Vagina (tissue), 2 donors: ENCODE measurements at regions not wholly inside any gene's neighbourhood (a gene's known extent, or its start where the extent isn't known, plus 50 kb on each side); places are given as distances from the start of the nearest gene placed in this dataset.
A peak's percentile ranks its signal among the peaks of the same experiment; 100 is the strongest.

Source experiments
- DNase-seq, 2 donors: peaks; one replicate each; pipeline ENCODE4 v3.0.0-alpha.2; 2017; ENCODE audit errors: extremely low spot score in 2 of 2
- H3K27ac ChIP-seq: fragments of 200-600 bp; sonication (generic); one replicate; pipeline ENCODE4 v1.5.1; 2019
- H3K27me3 ChIP-seq: fragments of 200-600 bp; sonication (generic); one replicate; pipeline ENCODE4 v1.5.1; 2019
- H3K36me3 ChIP-seq, 2 donors: fragments of 200-600 bp; sonication (generic); one replicate each; pipeline ENCODE4 v1.5.1; 2017 to 2019
- H3K4me1 ChIP-seq: fragments of 200-600 bp; sonication (generic); one replicate; pipeline ENCODE4 v1.5.1; 2019
- H3K4me3 ChIP-seq, 2 donors: fragments of 200-600 bp; sonication (generic); 1 replicate in 1 of 2; 2 replicates in 1 of 2; pipeline ENCODE4 v1.5.1; 2016 to 2019
- H3K9me3 ChIP-seq: fragments of 200-600 bp; sonication (generic); one replicate; pipeline ENCODE4 v1.5.1; 2019
- POLR2A ChIP-seq, 2 donors: fragments of 450-650 bp; IDR thresholded peaks; one replicate each; pipeline ENCODE4 v1.6.1; 2017; ENCODE audit warnings: antibody characterized with exemption in 2 of 2, mild to moderate bottlenecking in 2 of 2, moderate library complexity in 2 of 2
- POLR2AphosphoS5 ChIP-seq, 2 donors: sonication (generic); formaldehyde crosslinking; IDR thresholded peaks; one replicate each; pipeline ENCODE4 v1.9.0; 2017; ENCODE audit warnings: antibody characterized with exemption in 2 of 2, mild to moderate bottlenecking in 2 of 2, low read depth in 1 of 2; ENCODE audit not compliant: insufficient read depth in 1 of 2
- intact Hi-C: fragments of 100-400 bp; cut with DNase I; formaldehyde crosslinking; loops from one replicate; pipeline ENCODE4 v1.15.1; 2023
- TF ChIP-seq, protein P1 (sequence below), 3 experiments: fragments of 450-650 bp in 2 of 3; fragments of 200-600 bp in 1 of 3; sonication (generic) in 1 of 3; IDR thresholded peaks; one replicate each; pipeline ENCODE4 v1.5.1; 2017 to 2019; ENCODE audit warnings: antibody characterized with exemption in 3 of 3, mild to moderate bottlenecking in 2 of 3, moderate library complexity in 2 of 3

DNA sequence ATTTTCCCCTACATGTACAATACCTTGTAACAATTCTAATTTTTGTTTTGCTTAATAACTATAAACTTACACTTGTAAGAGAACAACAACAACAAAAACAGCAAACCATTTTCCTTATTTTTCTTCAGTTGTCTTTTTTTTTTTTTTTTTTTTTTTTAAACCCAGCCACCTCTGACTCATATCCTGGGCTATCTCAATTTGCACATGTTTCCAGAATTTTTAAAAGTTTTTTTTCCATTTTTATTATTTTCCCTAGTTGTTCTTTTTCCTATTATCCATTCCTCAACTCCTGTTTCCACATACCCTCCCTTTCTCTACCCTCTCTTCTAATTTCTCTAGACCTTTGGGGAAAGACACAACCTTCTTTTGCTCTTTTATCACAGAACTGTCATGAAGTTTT lies 112.5 kb downstream of the EFEMP1 start:
- Histone ChIP-seq H3K27me3 (no peaks in the 10 kb centered on the region), H3K36me3 (no peaks in the 10 kb centered on the region), H3K4me1 (peaks cover 18% of the 10 kb centered on the region), H3K27ac (no peak overlapping the region), H3K4me3 (no peak overlapping the region), H3K9me3 (no peaks in the 10 kb centered on the region)
- DNase-seq: no peak
- TF ChIP-seq POLR2AphosphoS5 (IDR thresholded peaks at IDR 0.05; ENCODE audit: insufficient read depth in 1 of 2, low read depth in 1 of 2): no peak
- TF ChIP-seq, protein P1, sequence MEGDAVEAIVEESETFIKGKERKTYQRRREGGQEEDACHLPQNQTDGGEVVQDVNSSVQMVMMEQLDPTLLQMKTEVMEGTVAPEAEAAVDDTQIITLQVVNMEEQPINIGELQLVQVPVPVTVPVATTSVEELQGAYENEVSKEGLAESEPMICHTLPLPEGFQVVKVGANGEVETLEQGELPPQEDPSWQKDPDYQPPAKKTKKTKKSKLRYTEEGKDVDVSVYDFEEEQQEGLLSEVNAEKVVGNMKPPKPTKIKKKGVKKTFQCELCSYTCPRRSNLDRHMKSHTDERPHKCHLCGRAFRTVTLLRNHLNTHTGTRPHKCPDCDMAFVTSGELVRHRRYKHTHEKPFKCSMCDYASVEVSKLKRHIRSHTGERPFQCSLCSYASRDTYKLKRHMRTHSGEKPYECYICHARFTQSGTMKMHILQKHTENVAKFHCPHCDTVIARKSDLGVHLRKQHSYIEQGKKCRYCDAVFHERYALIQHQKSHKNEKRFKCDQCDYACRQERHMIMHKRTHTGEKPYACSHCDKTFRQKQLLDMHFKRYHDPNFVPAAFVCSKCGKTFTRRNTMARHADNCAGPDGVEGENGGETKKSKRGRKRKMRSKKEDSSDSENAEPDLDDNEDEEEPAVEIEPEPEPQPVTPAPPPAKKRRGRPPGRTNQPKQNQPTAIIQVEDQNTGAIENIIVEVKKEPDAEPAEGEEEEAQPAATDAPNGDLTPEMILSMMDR (IDR thresholded peaks at IDR 0.05): no peak
- no peak for TF ChIP-seq POLR2A (IDR thresholded peaks at IDR 0.05)
- intact Hi-C loops: no loop called here

DNA sequence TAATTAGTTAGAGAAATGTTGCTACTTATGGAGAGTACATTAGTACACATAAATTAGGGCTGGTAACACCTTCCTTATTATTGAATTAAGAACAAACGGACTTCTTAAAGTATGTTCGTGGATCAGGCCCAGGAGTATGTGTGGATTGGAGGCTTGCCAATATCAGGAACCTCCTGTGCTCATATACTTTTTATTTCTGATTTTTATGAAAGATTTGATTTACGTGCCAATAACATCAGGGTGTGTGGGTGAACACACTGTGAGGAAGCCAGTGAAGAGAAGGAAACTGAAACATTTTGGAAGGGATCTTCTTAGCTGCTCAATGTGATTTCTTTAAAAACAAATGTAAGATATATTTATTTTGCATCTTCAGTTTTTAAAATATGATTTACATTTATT lies 113.0 kb downstream of the EFEMP1 start:
- H3K4me3 ChIP-seq: no peak overlapping the region
- intact Hi-C loops: no loop called here
- H3K27me3 ChIP-seq: no peaks in the 10 kb centered on the region
- TF ChIP-seq POLR2AphosphoS5 (IDR thresholded peaks at IDR 0.05; ENCODE audit: insufficient read depth in 1 of 2, low read depth in 1 of 2) (no peak), POLR2A (IDR thresholded peaks at IDR 0.05) (no peak)
- TF ChIP-seq, protein P1 (IDR thresholded peaks at IDR 0.05): no peak
- H3K27ac ChIP-seq: no peak overlapping the region
- no peaks in the 10 kb centered on the region for H3K9me3 ChIP-seq
- H3K36me3 ChIP-seq: no peaks in the 10 kb centered on the region
- peaks cover 18% of the 10 kb centered on the region for H3K4me1 ChIP-seq
- no peak for DNase-seq

DNA sequence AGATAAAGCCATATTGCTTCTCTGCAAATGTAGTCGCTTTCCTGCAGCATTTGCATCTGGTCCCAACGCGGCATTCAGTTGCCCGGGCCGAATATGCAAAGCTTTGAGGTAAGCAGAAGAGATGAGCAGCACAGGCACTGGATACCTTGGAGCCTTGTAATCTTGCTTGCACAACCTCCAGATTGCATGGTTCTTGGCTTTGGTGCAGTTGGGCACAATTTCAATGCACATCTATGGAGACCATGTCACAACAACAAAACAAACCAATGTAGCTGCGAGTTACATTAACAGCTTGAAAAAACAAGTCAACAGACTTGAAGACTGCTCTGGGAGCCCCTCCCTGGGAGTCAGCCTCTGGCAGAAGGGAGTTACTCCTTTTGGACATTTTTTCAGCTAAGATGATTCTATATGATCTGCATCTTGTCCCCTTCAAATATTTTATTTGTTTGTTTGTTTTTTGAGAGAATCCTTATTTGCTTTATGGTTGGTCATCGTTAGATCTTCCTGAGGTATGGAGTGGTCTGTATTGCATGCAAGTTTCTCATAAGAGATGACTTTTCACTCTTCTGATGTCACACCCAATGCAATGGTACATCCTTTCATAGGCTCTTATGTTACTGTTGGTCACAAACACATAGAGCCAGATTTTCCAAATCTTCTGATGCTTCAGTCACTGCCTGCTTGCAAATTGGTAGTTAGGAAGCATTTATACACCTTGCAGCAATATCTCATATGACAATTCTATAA lies 113.5 kb downstream of the EFEMP1 start:
- Histone ChIP-seq H3K9me3 (no peaks in the 10 kb centered on the region), H3K36me3 (no peaks in the 10 kb centered on the region), H3K4me1 (peaks cover 18% of the 10 kb centered on the region), H3K4me3 (no peak overlapping the region), H3K27me3 (no peaks in the 10 kb centered on the region), H3K27ac (no peak overlapping the region)
- DNase-seq: peak in 1 of 2 donors; percentile 87
- TF ChIP-seq POLR2A (IDR thresholded peaks at IDR 0.05) (no peak), POLR2AphosphoS5 (IDR thresholded peaks at IDR 0.05; ENCODE audit: insufficient read depth in 1 of 2, low read depth in 1 of 2) (no peak)
- TF ChIP-seq, protein P1 (IDR thresholded peaks at IDR 0.05): no peak
- intact Hi-C loops: no loop called here

DNA sequence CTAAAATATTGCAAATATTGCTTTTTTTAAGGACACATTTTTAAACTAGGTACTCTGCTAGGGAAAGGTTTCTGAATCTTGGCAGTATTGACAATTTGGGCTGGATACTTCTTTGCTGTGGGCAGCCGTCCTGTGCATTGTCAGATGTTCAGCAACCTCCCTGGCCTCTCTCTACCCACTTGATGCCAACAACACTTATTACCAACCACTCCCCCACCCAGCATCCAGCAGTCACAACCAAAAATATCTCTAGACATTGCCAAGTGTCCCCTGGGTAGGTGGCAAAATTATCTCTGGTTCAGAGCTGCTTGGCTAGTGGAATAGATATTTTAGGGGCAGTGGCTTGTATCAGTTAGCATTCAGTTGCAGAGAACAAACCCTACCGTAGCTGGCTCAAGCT lies 114.3 kb upstream of the PNPT1 start:
- peaks cover 18% of the 10 kb centered on the region for H3K4me1 ChIP-seq

DNA sequence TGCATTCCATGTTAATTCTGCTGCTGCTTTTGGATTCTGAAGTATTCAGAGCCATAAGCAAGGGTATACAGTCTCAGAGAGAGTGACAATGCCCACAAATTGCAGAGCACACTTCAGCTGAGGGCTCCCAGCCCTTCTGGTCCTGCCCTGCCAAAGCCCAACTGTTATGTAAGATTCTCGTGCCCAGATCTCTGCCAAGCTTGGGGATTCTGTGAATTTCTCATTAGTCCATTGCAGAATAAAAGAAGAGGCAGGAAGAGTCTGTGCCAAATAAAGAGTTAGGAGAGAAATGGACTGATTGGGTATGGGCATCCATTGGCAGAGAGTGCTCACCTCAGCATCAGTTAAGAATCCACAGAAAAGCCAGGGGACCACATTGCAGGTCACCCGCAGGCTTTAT lies 112.0 kb upstream of the PNPT1 start:
- H3K4me1 ChIP-seq: peaks cover 11% of the 10 kb centered on the region
- no peaks in the 10 kb centered on the region for H3K27me3 ChIP-seq
- H3K4me3 ChIP-seq: no peak overlapping the region
- no peaks in the 10 kb centered on the region for H3K9me3 ChIP-seq
- H3K36me3 ChIP-seq: no peaks in the 10 kb centered on the region
- no peak for DNase-seq
- intact Hi-C loops: no loop called here
- H3K27ac ChIP-seq: no peak overlapping the region
- TF ChIP-seq POLR2AphosphoS5 (IDR thresholded peaks at IDR 0.05; ENCODE audit: insufficient read depth in 1 of 2, low read depth in 1 of 2) (no peak), POLR2A (IDR thresholded peaks at IDR 0.05) (no peak)
- TF ChIP-seq, protein P1 (IDR thresholded peaks at IDR 0.05): no peak

More for the DNA sequence above, 114.3 kb upstream of the PNPT1 start:
- Histone ChIP-seq H3K4me3 (no peak overlapping the region), H3K9me3 (no peaks in the 10 kb centered on the region), H3K36me3 (no peaks in the 10 kb centered on the region), H3K27ac (no peak overlapping the region), H3K27me3 (no peaks in the 10 kb centered on the region)
- intact Hi-C loops: no loop called here
- DNase-seq: no peak
- no peak for TF ChIP-seq POLR2AphosphoS5 (IDR thresholded peaks at IDR 0.05; ENCODE audit: insufficient read depth in 1 of 2, low read depth in 1 of 2)
- TF ChIP-seq, protein P1 (IDR thresholded peaks at IDR 0.05): no peak
- no peak for TF ChIP-seq POLR2A (IDR thresholded peaks at IDR 0.05)
